ENCODE measurements at regions not wholly inside any gene's neighbourhood (a gene's known extent, or its start where the extent isn't known, plus 50 kb on each side); places are given as distances from the start of the nearest gene placed in this dataset.

- no peak for TF ChIP-seq CTCF (IDR thresholded peaks at IDR 0.05)
- TF ChIP-seq POLR2A (IDR thresholded peaks at IDR 0.05): no peak
Measured at GRCh38 chr3:88410259-88410658, 260.5 kb downstream of the C3orf38 start.

Measured in uterus (tissue), 2 donors.